ENCODE measurements at regions not wholly inside any gene's neighbourhood (a gene's known extent, or its start where the extent isn't known, plus 50 kb on each side); places are given as distances from the start of the nearest gene placed in this dataset.

DNA sequence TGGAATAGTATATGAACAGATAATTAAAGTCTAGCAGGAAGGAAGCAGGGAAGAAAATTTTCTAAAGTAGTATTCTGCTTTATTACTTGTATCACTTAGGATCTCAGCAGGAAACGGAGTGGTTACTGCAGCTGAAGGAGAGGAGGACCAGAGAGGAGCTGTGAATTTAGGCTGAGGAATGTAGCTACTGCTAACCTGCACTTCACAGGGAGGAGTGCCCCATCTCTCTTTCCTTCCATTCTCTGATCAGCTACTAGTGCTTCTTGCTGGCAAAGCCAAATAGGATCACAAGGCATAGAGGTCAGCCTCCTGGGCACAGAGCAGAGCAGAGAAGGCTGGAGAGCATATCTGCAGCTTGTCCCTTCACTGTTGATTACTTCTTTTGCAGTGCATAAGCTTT is 205.3 kb upstream of the ASCC3 start:
- no peak overlapping the region for H3K4me3 Mint-ChIP-seq
- H3K27ac Mint-ChIP-seq = peak overlapping the region; percentile 51; the same call in 1 of the 2 replicates
- H3K27me3 Mint-ChIP-seq (ENCODE audit: insufficient read depth, low read depth, poor library complexity) = peaks cover 7% of the 10 kb centered on the region
- H3K36me3 Mint-ChIP-seq (ENCODE audit: low read depth) = peaks cover 4% of the 10 kb centered on the region; the same call in 1 of the 3 replicates
- H3K79me2 ChIP-seq (replicated peaks; ENCODE audit: insufficient read depth) = no peaks in the 10 kb centered on the region
- H4K20me1 ChIP-seq (replicated peaks; ENCODE audit: insufficient read depth) = no peaks in the 10 kb centered on the region
- H3K4me3 ChIP-seq = no peak overlapping the region
- H3K27me3 ChIP-seq (ENCODE audit: insufficient read depth) = no peaks in the 10 kb centered on the region
- H3K4me1 ChIP-seq (ENCODE audit: insufficient read depth) = peaks cover 55% of the 10 kb centered on the region
- DNase-seq (ENCODE audit: low spot score) = peak; percentile 69
- H3F3A ChIP-seq (replicated peaks; ENCODE audit: low read depth) = no peaks in the 10 kb centered on the region
- no peaks in the 10 kb centered on the region for H3K9me2 ChIP-seq (ENCODE audit: insufficient read depth)
- peak overlapping the region; percentile 50 for H3K4me2 ChIP-seq
- no peak overlapping the region for H3K27ac ChIP-seq (ENCODE audit: low read depth)
- peaks cover 52% of the 10 kb centered on the region for H3K4me1 Mint-ChIP-seq
- H3K36me3 ChIP-seq (ENCODE audit: insufficient read depth) = no peaks in the 10 kb centered on the region
- peak; percentile 97 for ATAC-seq
- TF ChIP-seq, protein P1, sequence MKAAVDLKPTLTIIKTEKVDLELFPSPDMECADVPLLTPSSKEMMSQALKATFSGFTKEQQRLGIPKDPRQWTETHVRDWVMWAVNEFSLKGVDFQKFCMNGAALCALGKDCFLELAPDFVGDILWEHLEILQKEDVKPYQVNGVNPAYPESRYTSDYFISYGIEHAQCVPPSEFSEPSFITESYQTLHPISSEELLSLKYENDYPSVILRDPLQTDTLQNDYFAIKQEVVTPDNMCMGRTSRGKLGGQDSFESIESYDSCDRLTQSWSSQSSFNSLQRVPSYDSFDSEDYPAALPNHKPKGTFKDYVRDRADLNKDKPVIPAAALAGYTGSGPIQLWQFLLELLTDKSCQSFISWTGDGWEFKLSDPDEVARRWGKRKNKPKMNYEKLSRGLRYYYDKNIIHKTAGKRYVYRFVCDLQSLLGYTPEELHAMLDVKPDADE (IDR thresholded peaks at IDR 0.05) = no peak
- TF ChIP-seq, protein P2, sequence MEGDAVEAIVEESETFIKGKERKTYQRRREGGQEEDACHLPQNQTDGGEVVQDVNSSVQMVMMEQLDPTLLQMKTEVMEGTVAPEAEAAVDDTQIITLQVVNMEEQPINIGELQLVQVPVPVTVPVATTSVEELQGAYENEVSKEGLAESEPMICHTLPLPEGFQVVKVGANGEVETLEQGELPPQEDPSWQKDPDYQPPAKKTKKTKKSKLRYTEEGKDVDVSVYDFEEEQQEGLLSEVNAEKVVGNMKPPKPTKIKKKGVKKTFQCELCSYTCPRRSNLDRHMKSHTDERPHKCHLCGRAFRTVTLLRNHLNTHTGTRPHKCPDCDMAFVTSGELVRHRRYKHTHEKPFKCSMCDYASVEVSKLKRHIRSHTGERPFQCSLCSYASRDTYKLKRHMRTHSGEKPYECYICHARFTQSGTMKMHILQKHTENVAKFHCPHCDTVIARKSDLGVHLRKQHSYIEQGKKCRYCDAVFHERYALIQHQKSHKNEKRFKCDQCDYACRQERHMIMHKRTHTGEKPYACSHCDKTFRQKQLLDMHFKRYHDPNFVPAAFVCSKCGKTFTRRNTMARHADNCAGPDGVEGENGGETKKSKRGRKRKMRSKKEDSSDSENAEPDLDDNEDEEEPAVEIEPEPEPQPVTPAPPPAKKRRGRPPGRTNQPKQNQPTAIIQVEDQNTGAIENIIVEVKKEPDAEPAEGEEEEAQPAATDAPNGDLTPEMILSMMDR (conservative IDR thresholded peaks at IDR 0.05; ENCODE audit: low read depth in 2 of 2) = no peak
- TF ChIP-seq EZH2phosphoT487 (IDR thresholded peaks at IDR 0.05; ENCODE audit: unreplicated experiment) (no peak), CREB1 (CRISPR knock-in tag; IDR thresholded peaks at IDR 0.05; ENCODE audit: low read depth) (no peak), ZNF331 (CRISPR knock-in tag; IDR thresholded peaks at IDR 0.05; ENCODE audit: low read depth) (no peak), EZH2 (IDR thresholded peaks at IDR 0.05; ENCODE audit: low read depth, unreplicated experiment) (no peak), STAT1 (IDR thresholded peaks at IDR 0.05; ENCODE audit: unreplicated experiment) (no peak)
- TF ChIP-seq, protein P3, sequence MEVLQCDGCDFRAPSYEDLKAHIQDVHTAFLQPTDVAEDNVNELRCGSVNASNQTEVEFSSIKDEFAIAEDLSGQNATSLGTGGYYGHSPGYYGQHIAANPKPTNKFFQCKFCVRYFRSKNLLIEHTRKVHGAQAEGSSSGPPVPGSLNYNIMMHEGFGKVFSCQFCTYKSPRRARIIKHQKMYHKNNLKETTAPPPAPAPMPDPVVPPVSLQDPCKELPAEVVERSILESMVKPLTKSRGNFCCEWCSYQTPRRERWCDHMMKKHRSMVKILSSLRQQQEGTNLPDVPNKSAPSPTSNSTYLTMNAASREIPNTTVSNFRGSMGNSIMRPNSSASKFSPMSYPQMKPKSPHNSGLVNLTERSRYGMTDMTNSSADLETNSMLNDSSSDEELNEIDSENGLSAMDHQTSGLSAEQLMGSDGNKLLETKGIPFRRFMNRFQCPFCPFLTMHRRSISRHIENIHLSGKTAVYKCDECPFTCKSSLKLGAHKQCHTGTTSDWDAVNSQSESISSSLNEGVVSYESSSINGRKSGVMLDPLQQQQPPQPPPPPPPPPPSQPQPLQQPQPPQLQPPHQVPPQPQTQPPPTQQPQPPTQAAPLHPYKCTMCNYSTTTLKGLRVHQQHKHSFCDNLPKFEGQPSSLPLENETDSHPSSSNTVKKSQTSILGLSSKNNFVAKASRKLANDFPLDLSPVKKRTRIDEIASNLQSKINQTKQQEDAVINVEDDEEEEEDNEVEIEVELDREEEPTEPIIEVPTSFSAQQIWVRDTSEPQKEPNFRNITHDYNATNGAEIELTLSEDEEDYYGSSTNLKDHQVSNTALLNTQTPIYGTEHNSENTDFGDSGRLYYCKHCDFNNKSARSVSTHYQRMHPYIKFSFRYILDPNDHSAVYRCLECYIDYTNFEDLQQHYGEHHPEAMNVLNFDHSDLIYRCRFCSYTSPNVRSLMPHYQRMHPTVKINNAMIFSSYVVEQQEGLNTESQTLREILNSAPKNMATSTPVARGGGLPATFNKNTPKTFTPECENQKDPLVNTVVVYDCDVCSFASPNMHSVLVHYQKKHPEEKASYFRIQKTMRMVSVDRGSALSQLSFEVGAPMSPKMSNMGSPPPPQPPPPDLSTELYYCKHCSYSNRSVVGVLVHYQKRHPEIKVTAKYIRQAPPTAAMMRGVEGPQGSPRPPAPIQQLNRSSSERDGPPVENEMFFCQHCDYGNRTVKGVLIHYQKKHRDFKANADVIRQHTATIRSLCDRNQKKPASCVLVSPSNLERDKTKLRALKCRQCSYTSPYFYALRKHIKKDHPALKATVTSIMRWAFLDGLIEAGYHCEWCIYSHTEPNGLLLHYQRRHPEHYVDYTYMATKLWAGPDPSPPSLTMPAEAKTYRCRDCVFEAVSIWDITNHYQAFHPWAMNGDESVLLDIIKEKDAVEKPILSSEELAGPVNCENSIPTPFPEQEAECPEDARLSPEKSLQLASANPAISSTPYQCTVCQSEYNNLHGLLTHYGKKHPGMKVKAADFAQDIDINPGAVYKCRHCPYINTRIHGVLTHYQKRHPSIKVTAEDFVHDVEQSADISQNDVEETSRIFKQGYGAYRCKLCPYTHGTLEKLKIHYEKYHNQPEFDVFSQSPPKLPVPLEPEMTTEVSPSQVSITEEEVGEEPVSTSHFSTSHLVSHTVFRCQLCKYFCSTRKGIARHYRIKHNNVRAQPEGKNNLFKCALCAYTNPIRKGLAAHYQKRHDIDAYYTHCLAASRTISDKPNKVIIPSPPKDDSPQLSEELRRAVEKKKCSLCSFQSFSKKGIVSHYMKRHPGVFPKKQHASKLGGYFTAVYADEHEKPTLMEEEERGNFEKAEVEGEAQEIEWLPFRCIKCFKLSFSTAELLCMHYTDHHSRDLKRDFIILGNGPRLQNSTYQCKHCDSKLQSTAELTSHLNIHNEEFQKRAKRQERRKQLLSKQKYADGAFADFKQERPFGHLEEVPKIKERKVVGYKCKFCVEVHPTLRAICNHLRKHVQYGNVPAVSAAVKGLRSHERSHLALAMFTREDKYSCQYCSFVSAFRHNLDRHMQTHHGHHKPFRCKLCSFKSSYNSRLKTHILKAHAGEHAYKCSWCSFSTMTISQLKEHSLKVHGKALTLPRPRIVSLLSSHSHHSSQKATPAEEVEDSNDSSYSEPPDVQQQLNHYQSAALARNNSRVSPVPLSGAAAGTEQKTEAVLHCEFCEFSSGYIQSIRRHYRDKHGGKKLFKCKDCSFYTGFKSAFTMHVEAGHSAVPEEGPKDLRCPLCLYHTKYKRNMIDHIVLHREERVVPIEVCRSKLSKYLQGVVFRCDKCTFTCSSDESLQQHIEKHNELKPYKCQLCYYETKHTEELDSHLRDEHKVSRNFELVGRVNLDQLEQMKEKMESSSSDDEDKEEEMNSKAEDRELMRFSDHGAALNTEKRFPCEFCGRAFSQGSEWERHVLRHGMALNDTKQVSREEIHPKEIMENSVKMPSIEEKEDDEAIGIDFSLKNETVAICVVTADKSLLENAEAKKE (CRISPR knock-in tag; IDR thresholded peaks at IDR 0.05) = peak; percentile 77
- peaks cover 4% of the 10 kb centered on the region; the same call in 2 of the 3 replicates for H3K9me3 Mint-ChIP-seq
- no peak overlapping the region for H2AFZ ChIP-seq
